Globus pallidus (tissue), 1 donor: ENCODE measurements at regions not wholly inside any gene's neighbourhood (a gene's known extent, or its start where the extent isn't known, plus 50 kb on each side); places are given as distances from the start of the nearest gene placed in this dataset.
"Not testable (repeated sequence)": the region's sequence is repeated elsewhere in the genome, so short reads cannot be mapped to it uniquely, and the experiment has no call there.

Experiments used
- DNase-seq: peaks from one replicate; pipeline ENCODE4 v3.0.0-alpha.2; 2015; ENCODE audit warnings: low spot score

GRCh38 chr5:15096686-15097085 lies 225.1 kb upstream of the ANKH start:
- not testable (repeated sequence) for DNase-seq

- DNase-seq, result peak; percentile 29
These were observed 221.2 kb upstream of the ANKH start for GRCh38 chr5:15092801-15093200.

- no peak for DNase-seq
These were observed 214.1 kb upstream of the ANKH start for GRCh38 chr5:15085671-15086070.

- no peak for DNase-seq
These were observed 210.5 kb upstream of the ANKH start for GRCh38 chr5:15082096-15082495.

- DNase-seq, result no peak
These were observed 208.6 kb upstream of the ANKH start for GRCh38 chr5:15080219-15080618.

- DNase-seq, result no peak
These were observed 208.0 kb upstream of the ANKH start for GRCh38 chr5:15079566-15079965.

- no peak for DNase-seq
These were observed 203.1 kb upstream of the ANKH start for GRCh38 chr5:15074651-15075050.

GRCh38 chr5:15073453-15073852 lies 201.9 kb upstream of the ANKH start:
- no peak for DNase-seq

- DNase-seq, result no peak
These were observed 199.3 kb upstream of the ANKH start for GRCh38 chr5:15070907-15071306.

GRCh38 chr5:15069407-15069905 lies 197.9 kb upstream of the ANKH start:
- no peak for DNase-seq

GRCh38 chr5:15065091-15065490 lies 193.5 kb upstream of the ANKH start:
- DNase-seq, result no peak

- DNase-seq, result no peak
These were observed 192.8 kb upstream of the ANKH start for GRCh38 chr5:15064396-15064795.

- no peak for DNase-seq
These were observed 185.5 kb upstream of the ANKH start for GRCh38 chr5:15056988-15057592.

GRCh38 chr5:15044521-15044920 lies 172.9 kb upstream of the ANKH start:
- no peak for DNase-seq

- DNase-seq, result no peak
These were observed 165.8 kb upstream of the ANKH start for GRCh38 chr5:15037247-15037908.

- DNase-seq, result no peak
These were observed 162.8 kb upstream of the ANKH start for GRCh38 chr5:15034379-15034778.

- no peak for DNase-seq
These were observed 159.6 kb upstream of the ANKH start for GRCh38 chr5:15031180-15031579.

GRCh38 chr5:15027764-15028163 lies 156.2 kb upstream of the ANKH start:
- no peak for DNase-seq

- no peak for DNase-seq
These were observed 155.4 kb upstream of the ANKH start for GRCh38 chr5:15026944-15027343.

- no peak for DNase-seq
These were observed 154.7 kb upstream of the ANKH start for GRCh38 chr5:15026011-15026893.

GRCh38 chr5:15023846-15024245 lies 152.3 kb upstream of the ANKH start:
- DNase-seq, result no peak

- DNase-seq, result no peak
These were observed 151.7 kb upstream of the ANKH start for GRCh38 chr5:15023266-15023665.
